ENCODE measurements at regions not wholly inside any gene's neighbourhood (a gene's known extent, or its start where the extent isn't known, plus 50 kb on each side); places are given as distances from the start of the nearest gene placed in this dataset.

DNA sequence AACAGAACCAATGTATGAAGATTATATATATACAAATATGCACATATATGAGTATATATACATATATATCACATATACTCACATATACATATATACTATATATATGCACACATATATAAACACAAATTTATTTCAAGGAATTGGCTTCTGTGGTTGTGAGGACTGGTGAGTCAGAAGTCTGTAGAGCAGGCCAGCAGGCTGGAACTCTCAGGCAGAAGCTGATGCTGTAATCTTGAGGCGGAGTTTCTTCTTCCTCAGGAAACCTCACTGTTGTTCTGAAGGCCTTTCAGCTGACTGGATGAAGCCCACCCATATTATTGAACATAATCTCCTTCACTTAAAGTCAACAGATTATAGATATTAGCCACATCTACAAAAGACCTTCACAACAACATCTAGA, 143.9 kb upstream of the CREB1 start:
- TF ChIP-seq CTCF (IDR thresholded peaks at IDR 0.05; ENCODE audit: low read depth, low read length, missing input control) (no peak), REST (IDR thresholded peaks at IDR 0.05) (no peak), JUND (IDR thresholded peaks at IDR 0.05) (no peak), HNF4G (IDR thresholded peaks at IDR 0.05) (no peak), GABPA (IDR thresholded peaks at IDR 0.05 in 1 of 2, conservative IDR thresholded peaks at IDR 0.05 in 1 of 2) (no peak), EGR1 (IDR thresholded peaks at IDR 0.05; ENCODE audit: low read depth in 2 of 2) (no peak), YY1 (IDR thresholded peaks at IDR 0.05) (no peak), FOXA1 (IDR thresholded peaks at IDR 0.05) (no peak)

Measured in liver (tissue), 3 donors.